Heart left ventricle (tissue), 16 donors: ENCODE measurements at regions not wholly inside any gene's neighbourhood (a gene's known extent, or its start where the extent isn't known, plus 50 kb on each side); places are given as distances from the start of the nearest gene placed in this dataset.

Source experiments
- ATAC-seq, 4 donors: fragments of 200-7000 bp; cut with Tn5 transposase; one replicate each; pipeline ENCODE4 v1.9.1; 2020 to 2022; ENCODE audit warnings: moderate library complexity in 4 of 4, mild to moderate bottlenecking in 3 of 4, moderate number of reproducible peaks in 1 of 4
- DNase-seq, 5 donors: peaks; one replicate each; pipeline ENCODE4 v3.0.0-alpha.2; 2020
- H3K27ac ChIP-seq, 12 donors: fragments of 200-600 bp; sonication (generic) in 4 of 12; one replicate each; pipeline versions ENCODE4 v1.5.0 to v1.8.0; 2016 to 2022; ENCODE audit warnings: mild to moderate bottlenecking in 2 of 12
- H3K27me3 ChIP-seq, 9 donors: fragments of 200-600 bp; sonication (generic) in 2 of 9; one replicate each; pipeline versions ENCODE4 v1.5.1 to v1.8.0; 2016 to 2022; ENCODE audit warnings: mild to moderate bottlenecking in 3 of 9
- H3K36me3 ChIP-seq, 9 donors: fragments of 200-600 bp; sonication (generic) in 2 of 9; one replicate each; pipeline versions ENCODE4 v1.5.0 to v1.8.0; 2018 to 2022; ENCODE audit warnings: mild to moderate bottlenecking in 2 of 9
- H3K4me1 ChIP-seq, 12 donors: fragments of 200-600 bp; sonication (generic) in 4 of 12; one replicate each; pipeline versions ENCODE4 v1.5.0 to v1.8.0; 2016 to 2022; ENCODE audit warnings: mild to moderate bottlenecking in 3 of 12
- H3K4me3 ChIP-seq, 12 donors: fragments of 200-600 bp; sonication (generic) in 4 of 12; one replicate each; pipeline versions ENCODE4 v1.5.0 to v1.8.0; 2017 to 2022; ENCODE audit warnings: mild to moderate bottlenecking in 9 of 12, moderate library complexity in 4 of 12
- H3K9me3 ChIP-seq, 12 donors: fragments of 200-600 bp; sonication (generic) in 4 of 12; one replicate each; pipeline versions ENCODE4 v1.5.0 to v1.8.0; 2016 to 2022; ENCODE audit warnings: mild to moderate bottlenecking in 1 of 12
- CTCF ChIP-seq, 12 donors: fragments of 200-600 bp; sonication (generic) in 4 of 12; IDR thresholded peaks; one replicate each; pipeline versions ENCODE4 v1.5.0 to v1.8.0; 2018 to 2022; ENCODE audit warnings: antibody characterized with exemption in 12 of 12, mild to moderate bottlenecking in 5 of 12
- POLR2A ChIP-seq, 2 donors: fragments of 450-650 bp; IDR thresholded peaks; one replicate each; pipeline ENCODE4 v1.6.1; 2017; ENCODE audit warnings: antibody characterized with exemption in 2 of 2, mild to moderate bottlenecking in 2 of 2, moderate library complexity in 2 of 2
- WGBS, 4 donors: extraction: QIAGEN DNeasy Blood & Tissue Kit in 2 of 4; methylation state at CpG; one replicate each; pipeline versions ENCODE4 v1.1.5 to v1.1.7; 2013 to 2018; 5-methylcytosine and 5-hydroxymethylcytosine counted together
- intact Hi-C, 10 donors: fragments of 100-400 bp; cut with DNase I; formaldehyde crosslinking; loops; one replicate each; pipeline versions ENCODE4 v1.11.1 to v1.14.2; 2022
- donor health status: ischemic (EF 13 %, LVEDD 7.1; RV severe dilation, severe dysfunction).
- donor health status: healthy with polysubstance abuse.
- donor health status: DM: no; HTN: yes; CAD: no.
- donor health status: DM: no; HTN: no; CAD: no.
- donor health status: ischemic (EF 25% LVEDD 6.9; RV normal size, moderate dysfunction).
- donor health status: ischemic (EF 25% LVEDD 5.7; RV mildly dilated, moderate dysfunction).
- donor health status: healthy.
- donor health status: DM: yes; HTN: yes; CAD: no.
- donor health status: ischemic (EF 35%, LVEDD 5.7; RV mildly dilated, moderate dysfunction).
- donor health status: nonischemic (EF 11% LVEDD 7.7; RV severe dilation, severe dysfunction).
- donor health status: DM: yes; HTN: yes; CAD: no.
- donor health status: PGD.
- donor health status: ischemic (EF 29% LVEDD 5.4; RV normal size, mild dysfunction).
- donor health status: nonischemic (EF 23%, LVEDD 6.1; RV moderate dilation, normal function).

- intact Hi-C loops: loop anchor here in 3 of 10 donors (5.0 kb wide), 3 partner anchors 36 to 49 kb away; no protein-coding TSS in a partner anchor
Measured at GRCh38 chr5:52728686-52729085, 59.0 kb upstream of the ITGA1 start.

GRCh38 chr5:52731274-52732027, 56.3 kb upstream of the ITGA1 start:
- TF ChIP-seq CTCF (IDR thresholded peaks at IDR 0.05) (no peak), POLR2A (IDR thresholded peaks at IDR 0.05) (no peak)
- DNase-seq: no peak
- no peak for ATAC-seq
- Histone ChIP-seq H3K9me3 (no peaks in the 10 kb centered on the region), H3K27me3 (no peaks in the 10 kb centered on the region), H3K4me1 (peaks cover 0 to 22% (median 11%) of the 10 kb centered on the region in 12 donors), H3K36me3 (no peaks in the 10 kb centered on the region), H3K4me3 (no peak overlapping the region), H3K27ac (no peak overlapping the region)
- 94 to 100% (median 99%) methylated on average over 1 of the region's 1 CpG for WGBS, 4 donors
- intact Hi-C loops: no loop called here

More at GRCh38 chr5:52728686-52729085, 59.0 kb upstream of the ITGA1 start:
- peaks cover 0 to 43% (median 23%) of the 10 kb centered on the region in 12 donors for H3K4me1 ChIP-seq
- H3K27me3 ChIP-seq: no peaks in the 10 kb centered on the region
- no peaks in the 10 kb centered on the region for H3K9me3 ChIP-seq
- no peak overlapping the region for H3K4me3 ChIP-seq
- TF ChIP-seq CTCF (IDR thresholded peaks at IDR 0.05) (no peak), POLR2A (IDR thresholded peaks at IDR 0.05) (no peak)
- no peak for DNase-seq
- H3K27ac ChIP-seq: peak overlapping the region in 5 of 12 donors; percentile 32 to 70 (median 69)
- WGBS, 4 donors: 75 to 80% (median 77%) methylated on average over 5 of the region's 5 CpGs
- ATAC-seq: no peak
- H3K36me3 ChIP-seq: no peaks in the 10 kb centered on the region

GRCh38 chr5:52734557-52734956, 53.2 kb upstream of the ITGA1 start:
- no peak for TF ChIP-seq CTCF (IDR thresholded peaks at IDR 0.05)
- no peak for TF ChIP-seq POLR2A (IDR thresholded peaks at IDR 0.05)
- DNase-seq (no peak), ATAC-seq (no peak)
- no peak overlapping the region for H3K4me3 ChIP-seq
- H3K36me3 ChIP-seq: no peaks in the 10 kb centered on the region
- no peaks in the 10 kb centered on the region for H3K9me3 ChIP-seq
- intact Hi-C loops: no loop called here
- no peak overlapping the region for H3K27ac ChIP-seq
- no peaks in the 10 kb centered on the region for H3K27me3 ChIP-seq
- 93 to 98% (median 97%) methylated on average over 1 of the region's 1 CpG for WGBS, 4 donors
- H3K4me1 ChIP-seq: peaks cover 0 to 10% (median 0%) of the 10 kb centered on the region in 12 donors

GRCh38 chr5:52735139-52735538, 52.6 kb upstream of the ITGA1 start:
- intact Hi-C loops: no loop called here
- peaks cover 0 to 10% (median 0%) of the 10 kb centered on the region in 12 donors for H3K4me1 ChIP-seq
- H3K9me3 ChIP-seq: no peaks in the 10 kb centered on the region
- no peak for TF ChIP-seq CTCF (IDR thresholded peaks at IDR 0.05)
- TF ChIP-seq POLR2A (IDR thresholded peaks at IDR 0.05): no peak
- no peak overlapping the region for H3K4me3 ChIP-seq
- ATAC-seq: no peak
- H3K27me3 ChIP-seq: no peaks in the 10 kb centered on the region
- H3K36me3 ChIP-seq: no peaks in the 10 kb centered on the region
- H3K27ac ChIP-seq: no peak overlapping the region
- WGBS, 4 donors: 72 to 80% (median 75%) methylated on average over 4 of the region's 4 CpGs
- no peak for DNase-seq
